22Rv1 (cell line): ENCODE measurements at regions not wholly inside any gene's neighbourhood (a gene's known extent, or its start where the extent isn't known, plus 50 kb on each side); places are given as distances from the start of the nearest gene placed in this dataset.

Experiments
- H3K27ac ChIP-seq: fragments of 450-650 bp; 2 replicates; pipeline ENCODE4 v1.5.1; 2017
- ZFX ChIP-seq: fragments of 450-650 bp; IDR thresholded peaks from 2 replicates; pipeline ENCODE4 v1.6.1; 2017; ENCODE audit warnings: antibody characterized with exemption, borderline replicate concordance
- TF ChIP-seq, protein P1 (sequence below): fragments of 450-650 bp; IDR thresholded peaks from 2 replicates; pipeline ENCODE4 v1.5.1; 2017; ENCODE audit warnings: mild to moderate bottlenecking

DNA sequence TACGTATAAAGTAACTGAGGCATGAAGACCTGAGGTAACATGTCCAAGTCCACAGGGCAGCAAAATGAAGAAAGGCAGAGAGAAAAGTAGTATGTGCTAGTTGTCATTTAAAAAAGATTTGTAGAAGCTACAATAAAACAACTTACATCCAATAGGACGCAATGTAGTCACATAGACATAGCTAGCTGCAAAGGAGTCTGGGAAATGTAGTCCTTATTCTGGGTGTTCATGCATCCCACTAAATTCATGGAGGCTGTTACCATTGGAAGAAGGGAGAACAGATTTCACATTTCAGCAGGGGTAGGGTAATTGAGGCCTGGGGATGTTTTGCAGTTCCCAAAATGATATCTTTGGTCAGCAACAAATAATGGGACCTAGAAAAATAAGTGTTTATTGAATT lies 571.4 kb downstream of the MIAT start:
- TF ChIP-seq ZFX = no peak
- TF ChIP-seq, protein P1, sequence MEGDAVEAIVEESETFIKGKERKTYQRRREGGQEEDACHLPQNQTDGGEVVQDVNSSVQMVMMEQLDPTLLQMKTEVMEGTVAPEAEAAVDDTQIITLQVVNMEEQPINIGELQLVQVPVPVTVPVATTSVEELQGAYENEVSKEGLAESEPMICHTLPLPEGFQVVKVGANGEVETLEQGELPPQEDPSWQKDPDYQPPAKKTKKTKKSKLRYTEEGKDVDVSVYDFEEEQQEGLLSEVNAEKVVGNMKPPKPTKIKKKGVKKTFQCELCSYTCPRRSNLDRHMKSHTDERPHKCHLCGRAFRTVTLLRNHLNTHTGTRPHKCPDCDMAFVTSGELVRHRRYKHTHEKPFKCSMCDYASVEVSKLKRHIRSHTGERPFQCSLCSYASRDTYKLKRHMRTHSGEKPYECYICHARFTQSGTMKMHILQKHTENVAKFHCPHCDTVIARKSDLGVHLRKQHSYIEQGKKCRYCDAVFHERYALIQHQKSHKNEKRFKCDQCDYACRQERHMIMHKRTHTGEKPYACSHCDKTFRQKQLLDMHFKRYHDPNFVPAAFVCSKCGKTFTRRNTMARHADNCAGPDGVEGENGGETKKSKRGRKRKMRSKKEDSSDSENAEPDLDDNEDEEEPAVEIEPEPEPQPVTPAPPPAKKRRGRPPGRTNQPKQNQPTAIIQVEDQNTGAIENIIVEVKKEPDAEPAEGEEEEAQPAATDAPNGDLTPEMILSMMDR = no peak
- no peak overlapping the region for H3K27ac ChIP-seq

DNA sequence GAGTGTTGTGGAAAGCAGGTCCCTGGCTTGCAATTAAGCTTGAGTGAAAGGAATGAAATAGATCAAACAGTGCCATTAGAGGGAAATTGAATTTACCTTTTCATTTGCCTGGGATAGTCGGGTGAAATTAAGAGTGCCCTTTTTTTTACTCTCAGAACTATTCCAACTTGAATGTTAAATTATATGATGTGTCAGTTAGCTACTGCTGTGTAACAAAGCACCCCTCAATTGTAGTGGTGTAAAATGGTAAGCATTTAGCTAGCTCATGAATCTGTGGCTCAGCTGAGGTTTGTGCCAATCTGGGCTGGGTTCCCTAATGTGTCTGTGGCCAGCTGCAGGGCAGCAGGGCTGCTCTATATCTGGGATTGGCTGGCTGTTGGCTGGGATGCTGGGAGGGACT lies 571.4 kb downstream of the MN1 start:
- TF ChIP-seq, protein P1 = no peak
- TF ChIP-seq ZFX = no peak
- H3K27ac ChIP-seq = no peak overlapping the region

DNA sequence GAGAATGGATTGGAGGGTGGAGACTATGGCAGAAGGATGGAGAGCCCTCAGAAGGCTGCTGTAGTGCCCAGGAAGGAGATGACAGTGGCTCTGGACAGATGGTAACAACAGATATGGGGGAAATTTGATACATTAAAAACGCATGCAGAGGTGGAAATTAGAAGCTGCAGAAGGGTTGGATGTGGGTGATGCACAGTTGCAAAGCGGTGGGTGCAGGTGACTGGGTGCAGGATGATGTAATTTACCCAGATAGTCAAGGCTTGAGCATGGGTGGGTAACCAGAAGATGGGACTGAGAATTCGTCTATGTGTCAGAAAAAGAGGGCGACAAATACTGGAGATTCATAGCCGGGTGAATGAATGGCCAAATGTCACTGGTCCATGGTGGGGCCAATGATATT lies 570.3 kb downstream of the MN1 start:
- no peak overlapping the region for H3K27ac ChIP-seq
- TF ChIP-seq, protein P1 = no peak
- no peak for TF ChIP-seq ZFX

DNA sequence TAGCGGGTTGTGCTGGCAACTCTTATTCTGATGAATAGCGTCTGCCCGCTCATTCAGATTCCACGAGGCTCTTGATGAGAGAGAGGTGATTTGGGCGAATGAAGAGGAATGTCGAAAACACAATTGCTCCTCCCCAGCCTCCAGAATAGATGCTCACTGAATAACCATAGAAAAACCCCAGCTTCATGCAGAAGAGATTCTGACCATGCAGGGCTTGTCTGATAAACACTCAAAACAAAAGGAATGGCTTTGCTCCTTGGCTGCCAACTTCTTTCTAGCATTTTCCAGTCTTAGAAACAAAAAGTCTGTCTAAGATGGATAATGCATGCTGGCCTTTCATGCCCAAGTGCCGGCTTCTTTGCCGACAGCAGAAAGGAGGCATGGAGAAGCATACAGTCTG lies 569.5 kb downstream of the MN1 start:
- no peak overlapping the region for H3K27ac ChIP-seq

DNA sequence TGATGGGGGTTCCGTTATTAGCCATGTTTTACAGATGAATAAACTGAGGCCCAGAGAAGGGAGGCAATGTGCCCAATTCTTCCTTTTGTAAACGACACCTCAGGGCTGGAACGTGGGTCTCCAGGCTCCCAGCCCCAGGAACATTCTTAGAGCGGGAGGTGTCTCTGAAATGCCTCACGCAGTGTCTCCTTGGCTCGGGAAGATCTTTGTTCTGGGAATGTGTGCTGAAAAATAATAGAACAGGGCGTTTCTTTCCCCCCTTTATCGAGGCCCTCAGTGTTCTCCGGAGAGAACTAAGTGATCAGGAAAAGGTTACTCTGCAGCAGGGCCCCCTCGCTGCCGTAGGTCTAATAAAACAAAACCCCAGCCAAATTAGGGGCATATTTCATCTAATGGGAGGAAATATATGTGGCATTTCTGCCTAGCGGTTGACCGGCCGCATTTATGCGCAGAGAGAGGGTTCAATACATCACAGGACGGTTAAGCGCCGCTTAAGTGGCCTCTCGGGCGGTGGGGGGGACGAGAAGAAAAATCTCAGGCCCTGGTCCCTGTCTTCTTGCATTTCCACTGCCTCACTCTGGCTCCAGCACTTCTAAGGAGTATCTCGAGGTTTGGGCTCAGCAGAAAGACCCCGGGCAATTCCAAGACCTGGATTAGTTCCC lies 564.3 kb downstream of the MN1 start:
- no peak overlapping the region for H3K27ac ChIP-seq
- TF ChIP-seq, protein P1 = no peak
- no peak for TF ChIP-seq ZFX

More for the DNA sequence above, 569.5 kb downstream of the MN1 start:
- no peak for TF ChIP-seq ZFX
- TF ChIP-seq, protein P1 = no peak

DNA sequence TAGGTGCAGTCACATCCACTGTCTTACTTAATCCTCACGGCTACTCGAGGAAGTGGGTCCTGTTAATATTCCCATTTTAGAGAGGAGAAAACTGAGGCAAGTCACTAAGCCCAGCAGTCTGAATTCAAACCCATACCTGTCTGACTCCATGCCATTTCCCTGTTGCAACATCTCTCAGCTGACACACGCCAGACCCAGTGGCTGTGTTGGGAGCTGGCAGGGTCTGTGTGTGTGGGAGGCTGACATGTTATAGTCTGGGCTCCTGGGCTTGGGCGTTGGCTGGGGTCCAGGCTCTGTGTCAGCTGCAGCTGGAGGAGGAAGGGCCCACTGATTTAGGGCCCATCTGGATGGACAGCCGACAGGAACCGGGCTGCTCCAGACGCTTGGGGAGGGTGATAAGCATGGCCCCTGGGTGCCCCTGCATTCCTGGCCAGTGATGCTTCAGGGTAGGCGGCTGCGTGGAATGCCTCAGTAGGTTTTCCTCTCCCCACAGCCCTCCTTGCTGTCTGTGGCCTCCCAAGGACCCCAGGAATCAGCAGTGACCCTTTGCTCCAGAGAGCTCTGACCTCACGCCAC lies 562.5 kb downstream of the MN1 start:
- TF ChIP-seq, protein P1 = no peak
- no peak for TF ChIP-seq ZFX
- no peak overlapping the region for H3K27ac ChIP-seq

DNA sequence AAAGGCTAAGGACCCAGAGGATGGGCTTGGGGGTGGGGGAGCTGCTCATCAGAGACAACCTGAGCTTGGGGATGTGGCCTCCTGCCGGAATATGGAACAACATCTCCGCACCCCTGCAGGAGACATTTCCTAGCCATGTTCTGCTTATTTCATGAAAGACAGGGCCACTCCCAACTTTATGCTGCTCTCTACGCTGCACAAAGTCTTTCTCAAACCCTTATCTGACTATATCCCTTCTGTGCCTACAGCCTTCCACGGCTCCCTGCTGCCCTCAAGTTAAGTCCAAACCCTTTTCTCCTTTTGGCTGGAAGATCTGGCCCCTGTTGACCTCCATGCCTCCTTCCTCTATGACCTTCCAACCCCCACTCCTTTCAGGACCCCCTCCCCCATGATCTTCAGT lies 562.0 kb downstream of the MN1 start:
- TF ChIP-seq, protein P1 = no peak
- no peak for TF ChIP-seq ZFX
- no peak overlapping the region for H3K27ac ChIP-seq
